Esophagus muscularis mucosa (tissue), 3 donors: ENCODE measurements at regions not wholly inside any gene's neighbourhood (a gene's known extent, or its start where the extent isn't known, plus 50 kb on each side); places are given as distances from the start of the nearest gene placed in this dataset.

Source experiments
- CTCF ChIP-seq, 3 experiments: fragments of 200-600 bp in 2 of 3; fragments of 450-650 bp in 1 of 3; sonication (generic) in 2 of 3; IDR thresholded peaks; one replicate each; pipeline ENCODE4 v1.5.1; 2017 to 2019; ENCODE audit warnings: antibody characterized with exemption in 3 of 3, mild to moderate bottlenecking in 2 of 3, moderate library complexity in 1 of 3
- POLR2A ChIP-seq: fragments of 450-650 bp; IDR thresholded peaks from one replicate; pipeline ENCODE4 v1.6.1; 2017; ENCODE audit warnings: antibody characterized with exemption, moderate library complexity, mild to moderate bottlenecking, low read depth

GRCh38 chr9:120065151-120065550, 514.8 kb downstream of the CDK5RAP2 start:
- TF ChIP-seq CTCF (IDR thresholded peaks at IDR 0.05) (no peak), POLR2A (no peak)
